GM12878 (cell line): ENCODE measurements at regions not wholly inside any gene's neighbourhood (a gene's known extent, or its start where the extent isn't known, plus 50 kb on each side); places are given as distances from the start of the nearest gene placed in this dataset.

Experiments used
- ATAC-seq: fragments of 200-7000 bp; cut with Tn5 transposase; 3 replicates; pipeline ENCODE4 v1.9.1; 2020; ENCODE audit warnings: mild to moderate bottlenecking, moderate library complexity
- BruUV-seq: library from RNA; stranded (reverse); fragments of 400-500 nt; replicated peaks from 2 replicates; lab custom pipeline; 2021; lab: Mats Ljungman, UMichigan
- CTCF ChIA-PET: fragments of 300-600 bp; sonication (Branson Sonifier 250); formaldehyde crosslinking; extraction: SDS; loops from one replicate; lab custom pipeline; 2021; ENCODE audit warnings: inconsistent platforms; lab: Yijun Ruan, JAX
- POLR2A ChIA-PET: fragments of 350-600 bp; formaldehyde crosslinking; extraction: SDS; loops from one replicate; lab custom pipeline; 2021; ENCODE audit warnings: inconsistent platforms; lab: Charles Lee
- RAD21 ChIA-PET: fragments of 300-600 bp; sonication (Branson Sonifier 250); formaldehyde crosslinking; loops from one replicate; lab custom pipeline; 2023; ENCODE audit warnings: antibody characterized with exemption; ENCODE audit not compliant: unreplicated experiment; lab: Charles Lee
- SMC1A ChIA-PET: fragments of 300-600 bp; sonication (Branson Sonifier 250); formaldehyde crosslinking; loops from one replicate; lab custom pipeline; 2023; ENCODE audit not compliant: unreplicated experiment, uncharacterized antibody; lab: Charles Lee
- DNase-seq: peaks from one replicate; pipeline ENCODE4 v3.0.0-alpha.2; 2011; ENCODE audit warnings: low read depth, low spot score
- FAIRE-seq: peaks from 3 replicates; lab custom pipeline; 2011; peaks lifted over from hg19 to GRCh38; lab: Jason Lieb, UNC
- H2AFZ ChIP-seq: 2 replicates; pipeline ENCODE4 v1.6.0; 2011; ENCODE audit warnings: low read depth, low read length, control low read depth; ENCODE audit not compliant: control insufficient read depth
- H3K27ac ChIP-seq: 2 replicates; pipeline ENCODE4 v1.5.1; 2011; ENCODE audit warnings: control low read depth; ENCODE audit not compliant: control insufficient read depth, insufficient read depth
- H3K27me3 ChIP-seq, 2 experiments: replicated peaks in 1 of 2; 2 replicates each; pipeline versions ENCODE4 v1.6.0 to v1.6.1; 2011; ENCODE audit warnings: low read length in 1 of 2; ENCODE audit not compliant: control insufficient read depth in 2 of 2, insufficient read depth in 2 of 2
- H3K36me3 ChIP-seq, 2 experiments: 2 replicates each; pipeline ENCODE4 v1.5.1; 2011; ENCODE audit warnings: low read length in 1 of 2; ENCODE audit not compliant: control insufficient read depth in 2 of 2, insufficient read depth in 2 of 2
- H3K4me1 ChIP-seq: 2 replicates; pipeline ENCODE4 v1.6.1; 2011; ENCODE audit warnings: mild to moderate bottlenecking, low read length, moderate library complexity, mixed read lengths; ENCODE audit not compliant: control insufficient read depth, insufficient read depth
- H3K4me2 ChIP-seq: 2 replicates; pipeline ENCODE4 v1.6.0; 2011; ENCODE audit warnings: control low read depth; ENCODE audit not compliant: control insufficient read depth, insufficient read depth
- H3K4me3 ChIP-seq: fragments of 200-600 bp; sonication (generic); 2 replicates; pipeline ENCODE4 v1.5.1; 2016
- H3K79me2 ChIP-seq: 2 replicates; pipeline ENCODE4 v1.6.0; 2011; ENCODE audit warnings: low read length; ENCODE audit not compliant: control insufficient read depth, insufficient read depth
- H3K9ac ChIP-seq: 2 replicates; pipeline ENCODE4 v1.8.0; 2011; ENCODE audit warnings: low read length, control low read depth, mixed read lengths; ENCODE audit not compliant: control insufficient read depth, insufficient read depth
- H3K9me3 ChIP-seq: replicated peaks from 3 replicates; pipeline ENCODE4 v1.5.1; 2011; ENCODE audit warnings: mild to moderate bottlenecking, low read length; ENCODE audit not compliant: control insufficient read depth, insufficient read depth
- H4K20me1 ChIP-seq: 2 replicates; pipeline ENCODE4 v1.6.0; 2011; ENCODE audit not compliant: control insufficient read depth, insufficient read depth
- ATF7 ChIP-seq: fragments of 450-650 bp; IDR thresholded peaks from 2 replicates; pipeline ENCODE4 v1.6.1; 2016; ENCODE audit warnings: low read depth, mild to moderate bottlenecking
- FOXM1 ChIP-seq: IDR thresholded peaks from 2 replicates; pipeline ENCODE4 v1.6.1; 2012; ENCODE audit warnings: low read depth, mild to moderate bottlenecking, inconsistent platforms, low read length, moderate library complexity
- IRF3 ChIP-seq: fragments of 450-650 bp; IDR thresholded peaks from 2 replicates; pipeline ENCODE4 v1.6.1; 2014; ENCODE audit warnings: mild to moderate bottlenecking
- JUNB ChIP-seq: IDR thresholded peaks from 2 replicates; pipeline ENCODE4 v1.6.1; 2016; ENCODE audit warnings: antibody characterized with exemption, mild to moderate bottlenecking
- NFYB ChIP-seq: IDR thresholded peaks from 2 replicates; pipeline ENCODE4 v1.6.1; 2011; ENCODE audit warnings: low read depth, mild to moderate bottlenecking, low read length, improper control_type of control experiment, moderate library complexity; ENCODE audit not compliant: insufficient read depth
- PAX8 ChIP-seq: fragments of 450-650 bp; IDR thresholded peaks from 2 replicates; pipeline ENCODE4 v1.6.1; 2017; ENCODE audit warnings: mild to moderate bottlenecking, moderate library complexity
- TAF1 ChIP-seq: IDR thresholded peaks from 2 replicates; pipeline ENCODE4 v1.6.1; 2011; ENCODE audit warnings: mild to moderate bottlenecking, low read depth, low read length, borderline replicate concordance
- ZNF384 ChIP-seq: IDR thresholded peaks from 2 replicates; pipeline ENCODE4 v1.6.1; 2012; ENCODE audit warnings: low read depth, mild to moderate bottlenecking, low read length, improper control_type of control experiment, borderline replicate concordance
- ZNF622 ChIP-seq: fragments of 450-650 bp; IDR thresholded peaks from 2 replicates; pipeline ENCODE4 v1.6.1; 2017; ENCODE audit warnings: mild to moderate bottlenecking, inconsistent platforms
- WGBS: methylation state at CpG from one replicate; pipeline ENCODE4 v1.1.6; 2016; ENCODE audit warnings: low lambda C conversion rate; ENCODE audit not compliant: insufficient replicate concordance, insufficient coverage; ENCODE audit errors: missing lambda C conversion rate; 5-methylcytosine and 5-hydroxymethylcytosine counted together
- in situ Hi-C: fragments of 300-500 bp; cut with MboI; formaldehyde crosslinking; loops from 9 replicates; pipeline ENCODE4 v1.14.3; 2018; ENCODE audit warnings: mixed read lengths
- intact Hi-C: fragments of 100-400 bp; cut with micrococcal nuclease; formaldehyde crosslinking; loops from one replicate; pipeline ENCODE4 v1.14.2; 2022; ENCODE audit not compliant: unreplicated experiment
- TF ChIP-seq, protein P1 (sequence below): fragments of 450-650 bp; IDR thresholded peaks from 2 replicates; pipeline ENCODE4 v1.6.1; 2017; ENCODE audit warnings: antibody characterized with exemption, mild to moderate bottlenecking, moderate library complexity

GRCh38 chrX:39948582-39948981 lies 149.2 kb downstream of the BCOR start (continued):
- TF ChIP-seq ATF7 (no peak), ZNF622 (no peak)
- TF ChIP-seq, all 136 proteins: peak for 0

DNA sequence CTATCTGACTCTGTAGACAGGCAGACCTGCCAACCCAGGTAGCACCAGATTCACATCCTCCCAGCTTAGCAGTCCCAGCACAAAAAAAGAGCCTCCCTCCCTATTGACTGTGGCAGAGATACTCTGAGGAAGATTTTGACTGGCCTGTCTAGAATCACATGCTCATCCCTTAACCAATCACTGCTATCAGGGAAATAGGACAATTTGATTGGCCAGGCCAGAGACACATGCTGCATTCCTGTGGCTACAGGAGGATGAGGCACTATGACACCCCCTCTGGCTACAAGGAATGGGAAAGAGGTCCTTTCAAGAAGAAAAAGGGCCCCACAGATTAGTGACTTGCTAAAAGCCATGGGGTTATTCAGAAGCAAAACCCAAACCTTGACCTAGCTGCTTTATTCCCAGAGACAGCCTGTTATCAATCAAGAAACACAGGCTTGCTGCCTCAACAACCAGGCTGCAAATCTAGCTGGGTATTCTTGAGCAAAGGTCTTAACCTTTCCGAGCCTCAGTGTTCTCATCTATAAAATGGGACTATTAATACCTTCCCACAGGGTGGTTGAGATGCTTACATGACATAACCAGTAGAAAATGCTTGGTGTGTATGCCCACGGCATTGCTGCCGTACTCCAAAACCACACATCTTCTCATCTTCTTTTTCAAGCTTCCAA lies 147.6 kb downstream of the BCOR start:
- H3K27ac ChIP-seq: no peak overlapping the region
- no peak overlapping the region for H3K4me2 ChIP-seq
- no peaks in the 10 kb centered on the region for H3K36me3 ChIP-seq
- no peak overlapping the region for H3K9ac ChIP-seq
- SMC1A ChIA-PET: interaction anchor here (0.6 kb wide), 1 partner anchor 95 kb away, joined by 3 read pairs; no protein-coding TSS in a partner anchor
- ATAC-seq (no peak), FAIRE-seq (no peak), DNase-seq (no peak)
- TF ChIP-seq ZNF384 (no peak), NFYB (peak; percentile 54; the same call in 1 of the 2 replicates)
- no peaks in the 10 kb centered on the region; the same call in 2 of the 3 replicates for H3K9me3 ChIP-seq
- RAD21 ChIA-PET: no interaction called here
- H3K79me2 ChIP-seq: no peaks in the 10 kb centered on the region
- in situ Hi-C loops (no loop called here), intact Hi-C loops (loop anchor here (5.0 kb wide), 1 partner anchor 52 kb away; no protein-coding TSS in a partner anchor)
- H3K4me3 ChIP-seq: no peak overlapping the region
- POLR2A ChIA-PET: interaction anchor here (0.6 kb wide), 1 partner anchor 1432 kb away, joined by 7 read pairs; no protein-coding TSS in a partner anchor
- CTCF ChIA-PET: interaction anchor here (0.5 kb wide), 1 partner anchor 612 kb away, joined by 3 read pairs; no protein-coding TSS in a partner anchor
- H2AFZ ChIP-seq: no peak overlapping the region
- 72% methylated on average over 3 of the region's 3 CpGs for WGBS
- H3K4me1 ChIP-seq: no peaks in the 10 kb centered on the region
- no peaks in the 10 kb centered on the region for H4K20me1 ChIP-seq
- no TSS peak for BruUV-seq
- no peaks in the 10 kb centered on the region for H3K27me3 ChIP-seq

GRCh38 chrX:39952989-39953388 lies 144.8 kb downstream of the BCOR start:
- in situ Hi-C loops: no loop called here
- BruUV-seq: no TSS peak
- TF ChIP-seq JUNB: no peak
- no peak for TF ChIP-seq IRF3
- no peak for TF ChIP-seq TAF1
- TF ChIP-seq, protein P1, sequence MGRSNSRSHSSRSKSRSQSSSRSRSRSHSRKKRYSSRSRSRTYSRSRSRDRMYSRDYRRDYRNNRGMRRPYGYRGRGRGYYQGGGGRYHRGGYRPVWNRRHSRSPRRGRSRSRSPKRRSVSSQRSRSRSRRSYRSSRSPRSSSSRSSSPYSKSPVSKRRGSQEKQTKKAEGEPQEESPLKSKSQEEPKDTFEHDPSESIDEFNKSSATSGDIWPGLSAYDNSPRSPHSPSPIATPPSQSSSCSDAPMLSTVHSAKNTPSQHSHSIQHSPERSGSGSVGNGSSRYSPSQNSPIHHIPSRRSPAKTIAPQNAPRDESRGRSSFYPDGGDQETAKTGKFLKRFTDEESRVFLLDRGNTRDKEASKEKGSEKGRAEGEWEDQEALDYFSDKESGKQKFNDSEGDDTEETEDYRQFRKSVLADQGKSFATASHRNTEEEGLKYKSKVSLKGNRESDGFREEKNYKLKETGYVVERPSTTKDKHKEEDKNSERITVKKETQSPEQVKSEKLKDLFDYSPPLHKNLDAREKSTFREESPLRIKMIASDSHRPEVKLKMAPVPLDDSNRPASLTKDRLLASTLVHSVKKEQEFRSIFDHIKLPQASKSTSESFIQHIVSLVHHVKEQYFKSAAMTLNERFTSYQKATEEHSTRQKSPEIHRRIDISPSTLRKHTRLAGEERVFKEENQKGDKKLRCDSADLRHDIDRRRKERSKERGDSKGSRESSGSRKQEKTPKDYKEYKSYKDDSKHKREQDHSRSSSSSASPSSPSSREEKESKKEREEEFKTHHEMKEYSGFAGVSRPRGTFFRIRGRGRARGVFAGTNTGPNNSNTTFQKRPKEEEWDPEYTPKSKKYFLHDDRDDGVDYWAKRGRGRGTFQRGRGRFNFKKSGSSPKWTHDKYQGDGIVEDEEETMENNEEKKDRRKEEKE: no peak
- no peak for TF ChIP-seq PAX8
- no peak for TF ChIP-seq FOXM1

More at GRCh38 chrX:39952989-39953388, 144.8 kb downstream of the BCOR start:
- SMC1A ChIA-PET: no interaction called here
- intact Hi-C loops: loop anchor here (5.0 kb wide), 1 partner anchor 49 kb away; no protein-coding TSS in a partner anchor
- 14% methylated on average over 3 of the region's 3 CpGs for WGBS
- Histone ChIP-seq H3K9me3 (no peaks in the 10 kb centered on the region; the same call in 2 of the 3 replicates), H3K36me3 (no peaks in the 10 kb centered on the region), H3K9ac (no peak overlapping the region), H3K79me2 (no peaks in the 10 kb centered on the region), H3K4me2 (no peak overlapping the region), H3K4me1 (no peaks in the 10 kb centered on the region), H4K20me1 (no peaks in the 10 kb centered on the region), H3K27me3 (no peaks in the 10 kb centered on the region), H3K27ac (no peak overlapping the region), H3K4me3 (no peak overlapping the region), H2AFZ (no peak overlapping the region)
- ATAC-seq (peak; percentile 24; the same call in 1 of the 3 replicates), FAIRE-seq (no peak), DNase-seq (no peak)
- POLR2A ChIA-PET: no interaction called here
- CTCF ChIA-PET: no interaction called here
- RAD21 ChIA-PET: no interaction called here
